ENCODE measurements at regions not wholly inside any gene's neighbourhood (a gene's known extent, or its start where the extent isn't known, plus 50 kb on each side); places are given as distances from the start of the nearest gene placed in this dataset.

DNA sequence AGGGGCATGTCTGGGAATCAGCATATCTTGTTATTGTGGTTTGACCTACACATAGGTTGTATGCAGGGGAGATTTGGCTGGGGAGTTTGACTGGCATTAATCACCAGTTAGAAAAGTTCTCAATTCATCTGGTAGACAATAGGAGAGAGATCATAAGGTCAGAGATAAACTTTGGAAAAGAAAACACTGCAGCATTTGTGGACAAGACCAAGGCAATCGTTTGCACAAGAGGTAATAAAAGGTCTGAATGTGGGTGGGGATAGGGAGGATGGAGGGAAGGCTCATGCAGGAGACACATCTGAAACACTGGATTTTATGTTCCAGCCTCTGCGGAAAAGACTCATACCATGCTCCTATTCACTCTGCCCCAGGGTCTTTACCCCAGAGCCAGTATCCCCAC, 136.9 kb downstream of the MAIP1 start:
- TF ChIP-seq POLR2A (IDR thresholded peaks at IDR 0.05), result no peak
- TF ChIP-seq, protein P1, sequence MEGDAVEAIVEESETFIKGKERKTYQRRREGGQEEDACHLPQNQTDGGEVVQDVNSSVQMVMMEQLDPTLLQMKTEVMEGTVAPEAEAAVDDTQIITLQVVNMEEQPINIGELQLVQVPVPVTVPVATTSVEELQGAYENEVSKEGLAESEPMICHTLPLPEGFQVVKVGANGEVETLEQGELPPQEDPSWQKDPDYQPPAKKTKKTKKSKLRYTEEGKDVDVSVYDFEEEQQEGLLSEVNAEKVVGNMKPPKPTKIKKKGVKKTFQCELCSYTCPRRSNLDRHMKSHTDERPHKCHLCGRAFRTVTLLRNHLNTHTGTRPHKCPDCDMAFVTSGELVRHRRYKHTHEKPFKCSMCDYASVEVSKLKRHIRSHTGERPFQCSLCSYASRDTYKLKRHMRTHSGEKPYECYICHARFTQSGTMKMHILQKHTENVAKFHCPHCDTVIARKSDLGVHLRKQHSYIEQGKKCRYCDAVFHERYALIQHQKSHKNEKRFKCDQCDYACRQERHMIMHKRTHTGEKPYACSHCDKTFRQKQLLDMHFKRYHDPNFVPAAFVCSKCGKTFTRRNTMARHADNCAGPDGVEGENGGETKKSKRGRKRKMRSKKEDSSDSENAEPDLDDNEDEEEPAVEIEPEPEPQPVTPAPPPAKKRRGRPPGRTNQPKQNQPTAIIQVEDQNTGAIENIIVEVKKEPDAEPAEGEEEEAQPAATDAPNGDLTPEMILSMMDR (IDR thresholded peaks at IDR 0.05), result no peak
- TF ChIP-seq POLR2AphosphoS5 (IDR thresholded peaks at IDR 0.05; ENCODE audit: insufficient read depth in 1 of 2, low read depth in 1 of 2), result no peak
